D721Med (cell line): ENCODE measurements at regions not wholly inside any gene's neighbourhood (a gene's known extent, or its start where the extent isn't known, plus 50 kb on each side); places are given as distances from the start of the nearest gene placed in this dataset.
"Not testable (repeated sequence)": the region's sequence is repeated elsewhere in the genome, so short reads cannot be mapped to it uniquely, and the experiment has no call there.

Source experiments
- DNase-seq: peaks from one replicate; pipeline ENCODE4 v3.0.0; 2011; ENCODE audit warnings: low spot score; ENCODE audit not compliant: insufficient read length
- FAIRE-seq: peaks from 2 replicates; lab custom pipeline; 2011; peaks lifted over from hg19 to GRCh38; lab: Jason Lieb, UNC
- TF ChIP-seq, protein P1 (sequence below): IDR thresholded peaks from 2 replicates; pipeline ENCODE4 v1.5.1; 2012; ENCODE audit warnings: mild to moderate bottlenecking, control low read depth; ENCODE audit not compliant: insufficient read depth; ENCODE audit errors: missing control alignments

DNA sequence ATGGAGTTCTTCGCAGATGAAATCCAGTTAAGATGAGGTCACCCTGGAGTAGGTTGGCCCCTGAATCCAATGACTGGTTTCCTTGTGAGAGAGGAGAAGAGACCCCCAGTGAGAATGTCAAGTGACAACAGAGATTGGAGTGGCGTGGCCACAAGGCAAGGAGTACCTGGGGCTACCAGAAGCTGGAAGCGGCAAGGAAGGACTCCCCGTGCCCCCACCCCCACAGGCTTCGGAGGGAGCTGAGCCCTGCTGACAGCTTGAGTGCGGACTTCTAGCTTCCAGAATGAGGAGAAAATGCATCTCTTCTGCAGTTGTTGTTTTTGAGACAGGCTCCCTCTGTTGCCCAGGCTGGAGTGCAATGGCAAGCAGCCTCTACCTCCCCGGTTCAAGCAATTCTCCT lies 78.0 kb upstream of the HPCAL1 start:
- TF ChIP-seq, protein P1, sequence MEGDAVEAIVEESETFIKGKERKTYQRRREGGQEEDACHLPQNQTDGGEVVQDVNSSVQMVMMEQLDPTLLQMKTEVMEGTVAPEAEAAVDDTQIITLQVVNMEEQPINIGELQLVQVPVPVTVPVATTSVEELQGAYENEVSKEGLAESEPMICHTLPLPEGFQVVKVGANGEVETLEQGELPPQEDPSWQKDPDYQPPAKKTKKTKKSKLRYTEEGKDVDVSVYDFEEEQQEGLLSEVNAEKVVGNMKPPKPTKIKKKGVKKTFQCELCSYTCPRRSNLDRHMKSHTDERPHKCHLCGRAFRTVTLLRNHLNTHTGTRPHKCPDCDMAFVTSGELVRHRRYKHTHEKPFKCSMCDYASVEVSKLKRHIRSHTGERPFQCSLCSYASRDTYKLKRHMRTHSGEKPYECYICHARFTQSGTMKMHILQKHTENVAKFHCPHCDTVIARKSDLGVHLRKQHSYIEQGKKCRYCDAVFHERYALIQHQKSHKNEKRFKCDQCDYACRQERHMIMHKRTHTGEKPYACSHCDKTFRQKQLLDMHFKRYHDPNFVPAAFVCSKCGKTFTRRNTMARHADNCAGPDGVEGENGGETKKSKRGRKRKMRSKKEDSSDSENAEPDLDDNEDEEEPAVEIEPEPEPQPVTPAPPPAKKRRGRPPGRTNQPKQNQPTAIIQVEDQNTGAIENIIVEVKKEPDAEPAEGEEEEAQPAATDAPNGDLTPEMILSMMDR, result no peak
- DNase-seq, result no peak
- FAIRE-seq, result no peak

GRCh38 chr2:10225291-10226037 lies 77.2 kb upstream of the HPCAL1 start:
- FAIRE-seq (no peak), DNase-seq (no peak)
- TF ChIP-seq, protein P1, result no peak

- no peak for FAIRE-seq
Measured at GRCh38 chr2:10226038-10226724, 76.5 kb upstream of the HPCAL1 start.

GRCh38 chr2:10228611-10229365 lies 73.9 kb upstream of the HPCAL1 start:
- TF ChIP-seq, protein P1, result no peak
- DNase-seq, result no peak
- no peak for FAIRE-seq

More at GRCh38 chr2:10226038-10226724, 76.5 kb upstream of the HPCAL1 start:
- TF ChIP-seq, protein P1, result no peak
- DNase-seq, result no peak

DNA sequence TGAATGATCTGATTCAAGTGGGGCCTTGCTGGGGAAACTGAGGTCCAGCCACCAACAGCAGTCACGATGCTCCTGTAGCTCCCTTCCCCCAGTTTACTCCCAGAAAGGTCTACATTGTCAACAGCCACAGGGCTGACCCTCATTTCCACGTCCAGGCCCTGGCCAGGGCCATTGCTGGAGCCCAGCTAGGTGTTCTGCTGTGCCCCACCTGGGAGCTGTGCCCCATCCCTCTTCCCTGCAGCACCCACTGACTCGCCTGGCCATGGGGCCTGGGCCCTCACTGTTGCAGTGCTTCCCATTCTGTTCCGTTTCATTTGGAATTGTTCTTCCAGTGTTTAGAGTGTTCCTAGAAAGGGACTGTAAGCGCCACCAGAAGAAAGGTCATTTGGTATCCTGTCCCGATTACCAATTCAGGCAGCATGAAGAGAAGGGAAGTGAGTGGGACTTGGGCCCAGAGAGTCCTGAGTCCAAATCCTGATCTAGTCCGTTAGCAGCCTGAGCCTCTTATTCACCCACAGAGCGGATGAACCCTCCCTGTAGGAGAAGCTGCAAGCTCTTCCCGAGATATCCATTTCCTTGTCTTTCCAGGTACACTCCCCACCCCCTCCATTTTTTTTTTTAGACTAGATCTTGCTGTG lies 73.1 kb upstream of the HPCAL1 start:
- TF ChIP-seq, protein P1, result no peak
- DNase-seq (no peak), FAIRE-seq (no peak)

DNA sequence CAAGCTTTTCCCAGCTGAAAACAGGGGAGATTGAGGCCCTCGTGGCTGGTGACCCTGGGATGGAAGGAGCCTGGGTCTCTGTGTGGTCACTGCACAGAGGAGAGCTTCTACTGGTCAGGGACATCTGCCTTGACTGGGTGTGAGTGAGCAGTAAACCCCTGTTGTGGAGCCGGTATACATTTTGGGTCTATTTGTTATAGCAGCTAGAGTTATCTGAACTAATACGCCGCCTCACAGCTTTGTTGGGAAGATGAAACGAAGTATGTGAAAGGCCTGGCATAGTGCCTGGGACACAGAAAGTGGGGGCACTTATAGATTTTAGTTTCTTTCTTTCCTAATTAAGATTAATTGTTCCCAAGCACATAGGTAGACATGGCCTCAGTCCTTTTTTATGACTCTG lies 72.2 kb upstream of the HPCAL1 start:
- FAIRE-seq, result no peak

GRCh38 chr2:10230921-10231320 lies 71.8 kb upstream of the HPCAL1 start:
- FAIRE-seq, DNase-seq: not testable (repeated sequence)

More for the DNA sequence above, 72.2 kb upstream of the HPCAL1 start:
- TF ChIP-seq, protein P1, result no peak
- no peak for DNase-seq
